ENCODE measurements at regions not wholly inside any gene's neighbourhood (a gene's known extent, or its start where the extent isn't known, plus 50 kb on each side); places are given as distances from the start of the nearest gene placed in this dataset.

GRCh38 chr4:188270273-188271069 lies 131.2 kb downstream of the TRIML1 start:
- DNase-seq (ENCODE audit: low spot score in 2 of 2) = no peak
- no peak overlapping the region for H3K4me3 ChIP-seq (ENCODE audit: low read depth, poor library complexity, severe bottlenecking)
- no peak for TF ChIP-seq POLR2A (IDR thresholded peaks at IDR 0.05)
- TF ChIP-seq, protein P1, sequence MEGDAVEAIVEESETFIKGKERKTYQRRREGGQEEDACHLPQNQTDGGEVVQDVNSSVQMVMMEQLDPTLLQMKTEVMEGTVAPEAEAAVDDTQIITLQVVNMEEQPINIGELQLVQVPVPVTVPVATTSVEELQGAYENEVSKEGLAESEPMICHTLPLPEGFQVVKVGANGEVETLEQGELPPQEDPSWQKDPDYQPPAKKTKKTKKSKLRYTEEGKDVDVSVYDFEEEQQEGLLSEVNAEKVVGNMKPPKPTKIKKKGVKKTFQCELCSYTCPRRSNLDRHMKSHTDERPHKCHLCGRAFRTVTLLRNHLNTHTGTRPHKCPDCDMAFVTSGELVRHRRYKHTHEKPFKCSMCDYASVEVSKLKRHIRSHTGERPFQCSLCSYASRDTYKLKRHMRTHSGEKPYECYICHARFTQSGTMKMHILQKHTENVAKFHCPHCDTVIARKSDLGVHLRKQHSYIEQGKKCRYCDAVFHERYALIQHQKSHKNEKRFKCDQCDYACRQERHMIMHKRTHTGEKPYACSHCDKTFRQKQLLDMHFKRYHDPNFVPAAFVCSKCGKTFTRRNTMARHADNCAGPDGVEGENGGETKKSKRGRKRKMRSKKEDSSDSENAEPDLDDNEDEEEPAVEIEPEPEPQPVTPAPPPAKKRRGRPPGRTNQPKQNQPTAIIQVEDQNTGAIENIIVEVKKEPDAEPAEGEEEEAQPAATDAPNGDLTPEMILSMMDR (IDR thresholded peaks at IDR 0.05) = no peak
- intact Hi-C loops (cut with DNase I; ENCODE audit: low total_unique reads) = no loop called here
- WGBS, 2 donors = 94 to 97% methylated on average over 25 to 30 of the region's 30 CpGs

- TF ChIP-seq POLR2A (IDR thresholded peaks at IDR 0.05) = no peak
- TF ChIP-seq, protein P1 (IDR thresholded peaks at IDR 0.05) = no peak
- 72 to 81% methylated on average over 3 of the region's 3 CpGs for WGBS, 2 donors
- intact Hi-C loops (cut with DNase I; ENCODE audit: low total_unique reads) = no loop called here
- no peak for DNase-seq (ENCODE audit: low spot score in 2 of 2)
- no peak overlapping the region for H3K4me3 ChIP-seq (ENCODE audit: low read depth, poor library complexity, severe bottlenecking)
These were observed 136.4 kb downstream of the TRIML1 start for GRCh38 chr4:188275686-188276085.

GRCh38 chr4:188279184-188279583 lies 139.9 kb downstream of the TRIML1 start:
- TF ChIP-seq, protein P1 (IDR thresholded peaks at IDR 0.05) = no peak
- no peak for TF ChIP-seq POLR2A (IDR thresholded peaks at IDR 0.05)
- no peak overlapping the region for H3K4me3 ChIP-seq (ENCODE audit: low read depth, poor library complexity, severe bottlenecking)
- 96 to 99% methylated on average over 5 of the region's 5 CpGs for WGBS, 2 donors
- intact Hi-C loops (cut with DNase I; ENCODE audit: low total_unique reads) = no loop called here
- DNase-seq (ENCODE audit: low spot score in 2 of 2) = no peak

DNA sequence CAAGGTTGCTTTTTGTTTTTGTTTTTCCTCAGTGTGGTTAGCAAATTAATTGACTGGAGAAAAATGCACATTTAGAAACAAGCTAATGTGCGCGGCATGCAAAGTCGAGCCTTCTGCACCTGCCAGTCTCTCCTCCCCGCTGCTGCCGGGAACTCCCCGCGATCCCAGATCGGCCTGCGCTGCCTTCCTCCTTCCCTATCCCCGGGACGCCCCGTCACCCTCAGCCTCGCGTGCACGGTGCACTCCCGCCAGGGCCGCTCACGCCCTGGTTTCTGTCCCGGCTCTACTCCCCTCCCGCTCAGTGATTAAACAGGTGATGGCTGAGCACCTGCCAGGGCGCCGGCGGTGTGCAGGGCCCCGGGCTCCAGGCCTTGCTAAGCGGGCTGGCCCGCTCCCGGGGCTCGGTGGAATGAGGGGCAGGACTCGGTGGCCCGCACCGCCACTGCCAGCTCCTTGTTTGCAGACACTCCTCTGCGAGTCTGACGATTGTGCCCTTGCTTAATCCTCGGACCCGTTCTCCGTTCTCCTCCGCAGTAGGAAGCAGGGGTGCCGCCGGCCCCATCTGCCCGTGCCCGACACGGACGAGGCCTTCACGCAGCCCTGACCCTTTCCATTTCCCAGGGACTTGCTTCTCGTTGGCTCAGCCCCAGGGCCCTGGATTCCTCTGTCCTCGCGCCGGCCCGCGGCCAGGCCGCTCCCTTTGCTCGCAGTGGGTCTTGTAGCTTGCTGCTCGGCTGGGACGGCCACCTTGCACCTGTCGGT lies 143.4 kb downstream of the TRIML1 start:
- no peak for DNase-seq (ENCODE audit: low spot score in 2 of 2)
- 14 to 21% methylated on average over 47 to 53 of the region's 55 CpGs for WGBS, 2 donors
- TF ChIP-seq POLR2A (IDR thresholded peaks at IDR 0.05) = no peak
- TF ChIP-seq, protein P1 (IDR thresholded peaks at IDR 0.05) = no peak
- intact Hi-C loops (cut with DNase I; ENCODE audit: low total_unique reads) = no loop called here
- no peak overlapping the region for H3K4me3 ChIP-seq (ENCODE audit: low read depth, poor library complexity, severe bottlenecking)

DNA sequence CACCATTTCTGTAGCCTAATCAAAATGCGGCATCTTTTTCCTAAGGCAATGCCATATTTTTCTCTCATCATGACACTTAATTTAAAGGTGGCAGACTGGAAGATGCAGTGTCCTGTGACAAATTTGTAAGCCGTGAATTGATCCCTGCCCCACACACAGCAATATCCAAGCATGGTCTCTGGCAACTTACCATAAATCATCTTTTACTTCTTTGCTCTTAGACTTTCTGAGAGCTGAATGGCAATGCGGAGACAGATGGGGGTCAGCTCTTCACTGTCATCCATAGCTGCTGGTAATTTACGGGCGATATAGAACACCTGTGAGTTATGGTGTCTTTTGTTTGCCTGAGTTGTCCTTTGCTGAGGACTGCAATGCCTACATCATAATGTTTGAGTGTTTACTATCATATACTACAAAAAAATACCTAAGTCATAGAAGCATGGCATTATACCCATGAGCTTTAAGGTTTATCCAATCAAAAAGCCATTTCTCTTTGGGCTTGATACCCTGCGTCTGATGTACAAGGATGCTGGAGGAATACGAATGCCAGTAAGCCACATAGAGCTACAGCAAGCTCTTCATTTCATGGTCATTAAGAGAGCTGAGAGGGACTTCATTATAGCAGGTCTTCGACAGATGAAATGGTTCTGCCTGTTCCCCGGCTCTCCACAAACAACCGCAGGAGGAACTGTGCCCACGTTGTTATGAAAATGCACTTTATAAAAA lies 148.1 kb downstream of the TRIML1 start:
- no peak for TF ChIP-seq POLR2A (IDR thresholded peaks at IDR 0.05)
- TF ChIP-seq, protein P1 (IDR thresholded peaks at IDR 0.05) = no peak
- H3K4me3 ChIP-seq (ENCODE audit: low read depth, poor library complexity, severe bottlenecking) = no peak overlapping the region
- DNase-seq (ENCODE audit: low spot score in 2 of 2) = no peak
- intact Hi-C loops (cut with DNase I; ENCODE audit: low total_unique reads) = no loop called here
- WGBS, 2 donors = 70 to 74% methylated on average over 11 of the region's 11 CpGs

Data from lower leg skin (tissue), 4 donors.